SK-N-SH (cell line): ENCODE measurements at regions not wholly inside any gene's neighbourhood (a gene's known extent, or its start where the extent isn't known, plus 50 kb on each side); places are given as distances from the start of the nearest gene placed in this dataset.

Experiments
- CTCF ChIA-PET: fragments of 300-600, 350-600 bp; formaldehyde crosslinking; extraction: SDS; loops from one replicate; lab custom pipeline; 2021; lab: Yijun Ruan, JAX
- POLR2A ChIA-PET: fragments of 350-600 bp; sonication (Branson Sonifier 250); formaldehyde crosslinking; extraction: SDS; loops from one replicate; lab custom pipeline; 2020; ENCODE audit warnings: antibody characterized with exemption, inconsistent platforms; lab: Yijun Ruan, JAX
- DNase-seq: peaks from one replicate; pipeline ENCODE4 v3.0.0; 2012
- H2AFZ ChIP-seq: fragments of 200-600 bp; sonication (generic); 2 replicates; pipeline ENCODE4 v1.8.1; 2016; ENCODE audit warnings: antibody characterized with exemption, mild to moderate bottlenecking, low read depth
- H3F3A ChIP-seq: fragments of 200-600 bp; sonication (generic); replicated peaks from 2 replicates; pipeline ENCODE3; 2016; ENCODE audit warnings: antibody characterized with exemption, mild to moderate bottlenecking; ENCODE audit not compliant: insufficient read depth
- H3K27ac ChIP-seq, 2 experiments: fragments of 200-500 bp in 1 of 2; fragments of 200-600 bp in 1 of 2; sonication (Bioruptor generic) in 1 of 2; sonication (generic), shearing (Covaris generic) in 1 of 2; 2 replicates each; pipeline versions ENCODE4 v1.5.1 to v1.6.1; 2014 to 2016; ENCODE audit warnings: low read depth in 2 of 2, inconsistent platforms in 1 of 2, low read length in 1 of 2, mild to moderate bottlenecking in 1 of 2, mixed read lengths in 1 of 2
- H3K27me3 ChIP-seq: fragments of 200-600 bp; sonication (generic), shearing (Covaris generic); 2 replicates; pipeline ENCODE4 v1.6.1; 2016; ENCODE audit warnings: mixed run types; ENCODE audit not compliant: insufficient read depth
- H3K36me3 ChIP-seq, 2 experiments: fragments of 200-500 bp in 1 of 2; fragments of 200-600 bp in 1 of 2; sonication (Bioruptor generic) in 1 of 2; sonication (generic) in 1 of 2; replicated peaks in 1 of 2; 2 replicates each; pipeline versions ENCODE3 to v1.5.1; 2014 to 2016; ENCODE audit warnings: low read length in 1 of 2, mild to moderate bottlenecking in 1 of 2; ENCODE audit not compliant: insufficient read depth in 2 of 2, control insufficient read depth in 1 of 2
- H3K4me1 ChIP-seq, 2 experiments: fragments of 200-500 bp in 1 of 2; fragments of 200-600 bp in 1 of 2; sonication (Bioruptor generic) in 1 of 2; sonication (generic), shearing (Covaris generic) in 1 of 2; 2 replicates each; pipeline versions ENCODE4 v1.5.1 to v1.6.1; 2014 to 2016; ENCODE audit warnings: low read depth in 1 of 2, low read length in 1 of 2, mixed run types in 1 of 2; ENCODE audit not compliant: insufficient read depth in 2 of 2, control insufficient read depth in 1 of 2
- H3K4me2 ChIP-seq: fragments of 200-600 bp; sonication (generic), shearing (Covaris generic); 2 replicates; pipeline ENCODE4 v1.6.1; 2017; ENCODE audit warnings: mixed run types
- H3K4me3 ChIP-seq, 2 experiments: fragments of 200-500 bp in 1 of 2; fragments of 200-600 bp in 1 of 2; sonication (Bioruptor generic) in 1 of 2; sonication (generic), shearing (Covaris generic) in 1 of 2; 2 replicates each; pipeline versions ENCODE4 v1.5.1 to v1.8.1; 2014 to 2016; ENCODE audit warnings: low read depth in 2 of 2, inconsistent platforms in 1 of 2, low read length in 1 of 2, mild to moderate bottlenecking in 1 of 2, mixed read lengths in 1 of 2, moderate library complexity in 1 of 2
- H3K79me2 ChIP-seq: fragments of 200-600 bp; sonication (generic); 2 replicates; pipeline ENCODE4 v1.8.1; 2017; ENCODE audit warnings: mild to moderate bottlenecking; ENCODE audit not compliant: insufficient read depth
- H3K9ac ChIP-seq: fragments of 200-600 bp; sonication (generic); 2 replicates; pipeline ENCODE4 v1.6.1; 2017; ENCODE audit warnings: mixed run types
- H3K9me2 ChIP-seq: fragments of 200-600 bp; sonication (generic); 2 replicates; pipeline ENCODE4 v1.6.1; 2017; ENCODE audit warnings: mixed run types
- H3K9me3 ChIP-seq: fragments of 200-600 bp; sonication (generic); 2 replicates; pipeline ENCODE4 v1.6.1; 2017; ENCODE audit warnings: mixed run types, mild to moderate bottlenecking, moderate library complexity
- H4K20me1 ChIP-seq: fragments of 200-600 bp; sonication (generic); 2 replicates; pipeline ENCODE4 v1.6.1; 2017; ENCODE audit warnings: mild to moderate bottlenecking, mixed run types; ENCODE audit not compliant: insufficient read depth
- CTCF ChIP-seq: fragments of 200-600 bp; sonication (generic); IDR thresholded peaks from 2 replicates; pipeline ENCODE4 v1.6.1; 2017; ENCODE audit warnings: antibody characterized with exemption, mild to moderate bottlenecking, moderate library complexity
- EP300 ChIP-seq, 2 experiments: IDR thresholded peaks; 2 replicates each; pipeline versions ENCODE4 v1.4.0 to v1.6.1; 2012; ENCODE audit warnings: borderline replicate concordance in 1 of 2, low read depth in 1 of 2, low read length in 1 of 2
- FOXJ3 ChIP-seq: sonication (generic); formaldehyde crosslinking; IDR thresholded peaks from 2 replicates; pipeline ENCODE4 v1.5.1; 2020; ENCODE audit warnings: mild to moderate bottlenecking, missing genetic modification reagents
- GATA2 ChIP-seq: sonication (generic); formaldehyde crosslinking; IDR thresholded peaks from 2 replicates; pipeline ENCODE4 v1.5.0; 2020; ENCODE audit warnings: mild to moderate bottlenecking, missing genetic modification reagents
- NFIC ChIP-seq: IDR thresholded peaks from 2 replicates; pipeline ENCODE4 v1.4.0; 2012; ENCODE audit warnings: borderline replicate concordance
- REST ChIP-seq: IDR thresholded peaks from 2 replicates; pipeline ENCODE4 v1.6.1; 2012; ENCODE audit warnings: mild to moderate bottlenecking, low read depth, low read length, moderate library complexity
- RFX5 ChIP-seq: IDR thresholded peaks from 2 replicates; pipeline ENCODE4 v1.6.1; 2012; ENCODE audit warnings: mild to moderate bottlenecking, improper control_type of control experiment, low read length
- USF2 ChIP-seq: fragments of 150-350 bp; IDR thresholded peaks from 2 replicates; pipeline ENCODE4 v1.6.1; 2017; ENCODE audit warnings: antibody characterized with exemption, low read length, low read depth, borderline replicate concordance
- WGBS: methylation state at CpG from one replicate; pipeline ENCODE4 v1.1.6; 2017; ENCODE audit warnings: low lambda C conversion rate; 5-methylcytosine and 5-hydroxymethylcytosine counted together

- no peaks in the 10 kb centered on the region for H3F3A ChIP-seq
- DNase-seq, result peak; percentile 63
- CTCF ChIA-PET, result no interaction called here
These were observed 326.9 kb upstream of the SFSWAP start for GRCh38 chr12:131383741-131384543.

GRCh38 chr12:131384544-131384855, 326.4 kb upstream of the SFSWAP start:
- WGBS, result 13% methylated on average over 8 of the region's 8 CpGs
- Histone ChIP-seq H2AFZ (no peak overlapping the region), H3K36me3 (no peaks in the 10 kb centered on the region), H3K4me2 (no peak overlapping the region), H3F3A (no peaks in the 10 kb centered on the region), H3K79me2 (no peaks in the 10 kb centered on the region), H3K27me3 (no peaks in the 10 kb centered on the region), H3K9me3 (no peaks in the 10 kb centered on the region), H3K4me3 (no peak overlapping the region), H3K9ac (no peak overlapping the region), H3K27ac (no peak overlapping the region), H4K20me1 (no peaks in the 10 kb centered on the region), H3K9me2 (no peaks in the 10 kb centered on the region), H3K4me1 (peaks cover 0 to 29% of the 10 kb centered on the region in 2 experiments; a peak in 1 of 4 replicates)
- DNase-seq, result peak; percentile 49
- ChIA-PET POLR2A (no interaction called here), CTCF (interaction anchor here (1.0 kb wide), 1 partner anchor 252 kb away, joined by 4 read pairs; no protein-coding TSS in a partner anchor)
- TF ChIP-seq USF2 (no peak), CTCF (no peak), NFIC (no peak)

More at GRCh38 chr12:131383741-131384543, 326.9 kb upstream of the SFSWAP start:
- Histone ChIP-seq H3K9me3 (no peaks in the 10 kb centered on the region), H3K79me2 (no peaks in the 10 kb centered on the region), H3K27ac (no peak overlapping the region), H3K27me3 (no peaks in the 10 kb centered on the region), H3K4me1 (peaks cover 0 to 23% of the 10 kb centered on the region in 2 experiments; a peak in 1 of 4 replicates), H2AFZ (no peak overlapping the region), H3K36me3 (no peaks in the 10 kb centered on the region), H3K4me2 (no peak overlapping the region), H3K9ac (no peak overlapping the region), H3K4me3 (no peak overlapping the region), H3K9me2 (no peaks in the 10 kb centered on the region), H4K20me1 (no peaks in the 10 kb centered on the region)
- POLR2A ChIA-PET, result no interaction called here
- WGBS, result 36% methylated on average over 18 of the region's 21 CpGs
- no peak for TF ChIP-seq EP300 (IDR thresholded peaks at IDR 0.05; ENCODE audit: borderline replicate concordance in 1 of 2, low read depth in 1 of 2, low read length in 1 of 2)
- TF ChIP-seq GATA2 (CRISPR knock-in tag), result no peak
- TF ChIP-seq RFX5, result no peak
- no peak for TF ChIP-seq REST
- TF ChIP-seq FOXJ3, result no peak
